ENCODE measurements at regions not wholly inside any gene's neighbourhood (a gene's known extent, or its start where the extent isn't known, plus 50 kb on each side); places are given as distances from the start of the nearest gene placed in this dataset.

DNA sequence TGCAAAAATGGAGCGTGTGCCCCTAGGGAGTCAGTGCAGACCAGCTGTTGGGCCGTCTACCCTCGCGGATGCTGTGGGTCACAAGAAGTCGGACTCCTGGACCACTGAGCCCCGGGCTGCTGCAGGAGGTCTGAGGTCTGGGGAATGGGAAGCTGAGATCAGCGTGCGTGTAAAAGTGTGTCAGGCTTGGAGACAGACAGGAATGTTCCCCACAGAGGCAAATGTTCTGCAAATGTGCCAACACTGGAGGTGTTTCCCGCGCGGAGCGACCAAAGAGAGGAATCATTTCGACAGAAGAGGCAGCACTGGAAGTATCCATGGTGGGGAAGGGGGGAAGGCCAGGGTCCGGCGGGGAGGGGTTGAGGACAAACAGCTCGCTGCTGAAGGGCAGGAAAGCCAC is 643.8 kb upstream of the MGMT start:
- Histone ChIP-seq H3K4me1 (no peaks in the 10 kb centered on the region), H3K27ac (no peak overlapping the region), H3K4me3 (no peak overlapping the region), H3K9me3 (no peaks in the 10 kb centered on the region), H3K36me3 (no peaks in the 10 kb centered on the region), H3K27me3 (no peaks in the 10 kb centered on the region)
- no peak for TF ChIP-seq EP300 (IDR thresholded peaks at IDR 0.05)
- TF ChIP-seq POLR2AphosphoS5 (IDR thresholded peaks at IDR 0.05), result no peak
- TF ChIP-seq POLR2A (IDR thresholded peaks at IDR 0.05), result no peak
- TF ChIP-seq CTCF (IDR thresholded peaks at IDR 0.05), result no peak
- DNase-seq, result no peak
- 89 to 94% methylated on average over 16 of the region's 16 CpGs for WGBS, 2 donors
- intact Hi-C loops (cut with DNase I), result no loop called here

DNA sequence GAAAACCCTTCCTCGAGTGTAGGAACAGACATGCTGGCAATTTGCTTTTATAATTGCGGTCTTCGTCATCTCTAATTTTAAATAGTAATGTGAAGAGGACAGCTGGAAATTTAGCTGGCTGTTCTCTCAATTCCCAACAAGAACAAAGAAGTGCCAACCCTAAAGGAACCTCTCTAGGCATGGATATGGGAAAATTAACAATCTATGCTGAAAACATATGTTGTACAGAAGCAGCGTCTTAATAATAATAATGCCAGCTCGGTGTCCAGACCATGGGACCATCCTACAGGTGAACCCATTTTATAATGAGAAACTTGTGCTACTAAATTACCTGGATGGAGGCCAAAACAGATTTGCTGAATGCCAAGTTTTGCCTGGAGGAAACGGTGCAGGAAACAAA is 641.4 kb upstream of the MGMT start:
- 59 to 74% methylated on average over 6 of the region's 6 CpGs for WGBS, 2 donors
- intact Hi-C loops (cut with DNase I), result no loop called here

GRCh38 chr10:128833671-128834070 is 633.4 kb upstream of the MGMT start:
- no peak for DNase-seq
- H3K27ac ChIP-seq, result no peak overlapping the region
- H3K9me3 ChIP-seq, result no peaks in the 10 kb centered on the region
- intact Hi-C loops (cut with DNase I), result no loop called here
- no peaks in the 10 kb centered on the region for H3K27me3 ChIP-seq
- TF ChIP-seq POLR2A (IDR thresholded peaks at IDR 0.05), result no peak
- no peak for TF ChIP-seq POLR2AphosphoS5 (IDR thresholded peaks at IDR 0.05)
- TF ChIP-seq EP300 (IDR thresholded peaks at IDR 0.05), result no peak
- TF ChIP-seq CTCF (IDR thresholded peaks at IDR 0.05), result no peak
- no peaks in the 10 kb centered on the region for H3K36me3 ChIP-seq
- 85 to 91% methylated on average over 5 of the region's 5 CpGs for WGBS, 2 donors
- no peak overlapping the region for H3K4me3 ChIP-seq
- no peaks in the 10 kb centered on the region for H3K4me1 ChIP-seq

More for the DNA sequence above, 641.4 kb upstream of the MGMT start:
- Histone ChIP-seq H3K4me3 (no peak overlapping the region), H3K27ac (no peak overlapping the region), H3K27me3 (no peaks in the 10 kb centered on the region), H3K4me1 (no peaks in the 10 kb centered on the region), H3K36me3 (no peaks in the 10 kb centered on the region), H3K9me3 (no peaks in the 10 kb centered on the region)
- TF ChIP-seq CTCF (IDR thresholded peaks at IDR 0.05), result no peak
- no peak for TF ChIP-seq POLR2A (IDR thresholded peaks at IDR 0.05)
- no peak for TF ChIP-seq EP300 (IDR thresholded peaks at IDR 0.05)
- no peak for TF ChIP-seq POLR2AphosphoS5 (IDR thresholded peaks at IDR 0.05)
- no peak for DNase-seq

GRCh38 chr10:128835361-128835760 is 631.7 kb upstream of the MGMT start:
- Histone ChIP-seq H3K4me3 (no peak overlapping the region), H3K4me1 (no peaks in the 10 kb centered on the region), H3K9me3 (no peaks in the 10 kb centered on the region), H3K27ac (no peak overlapping the region), H3K27me3 (no peaks in the 10 kb centered on the region), H3K36me3 (no peaks in the 10 kb centered on the region)
- WGBS, 2 donors, result 86% methylated on average over 5 of the region's 5 CpGs
- intact Hi-C loops (cut with DNase I), result no loop called here
- TF ChIP-seq POLR2AphosphoS5 (IDR thresholded peaks at IDR 0.05), result no peak
- TF ChIP-seq EP300 (IDR thresholded peaks at IDR 0.05), result no peak
- TF ChIP-seq POLR2A (IDR thresholded peaks at IDR 0.05), result no peak
- no peak for TF ChIP-seq CTCF (IDR thresholded peaks at IDR 0.05)
- no peak for DNase-seq

DNA sequence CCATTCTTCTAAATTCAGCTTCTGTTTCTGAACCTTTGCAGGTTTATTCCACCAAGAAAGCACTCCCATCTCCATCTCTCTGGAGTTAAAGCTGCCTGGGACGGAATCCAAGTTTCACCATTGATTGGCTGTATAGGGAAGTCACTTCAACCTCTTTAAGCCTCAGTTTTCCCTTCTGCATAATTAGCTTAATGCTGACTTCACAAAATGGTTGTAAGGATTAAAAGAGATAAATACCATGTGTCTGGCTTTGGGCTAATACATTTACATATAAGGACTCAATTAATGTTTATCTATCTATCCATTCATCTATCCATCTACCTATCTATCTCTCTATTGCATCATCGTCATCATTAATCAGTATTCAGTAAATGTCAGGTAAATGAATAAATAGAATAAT is 629.6 kb upstream of the MGMT start:
- no peaks in the 10 kb centered on the region for H3K4me1 ChIP-seq
- DNase-seq, result no peak
- no peak overlapping the region for H3K27ac ChIP-seq
- no peaks in the 10 kb centered on the region for H3K36me3 ChIP-seq
- no peak overlapping the region for H3K4me3 ChIP-seq
- intact Hi-C loops (cut with DNase I), result no loop called here
- 92 to 93% methylated on average over 2 of the region's 2 CpGs for WGBS, 2 donors
- H3K27me3 ChIP-seq, result no peaks in the 10 kb centered on the region
- H3K9me3 ChIP-seq, result no peaks in the 10 kb centered on the region
- TF ChIP-seq EP300 (IDR thresholded peaks at IDR 0.05), result no peak
- no peak for TF ChIP-seq POLR2AphosphoS5 (IDR thresholded peaks at IDR 0.05)
- TF ChIP-seq POLR2A (IDR thresholded peaks at IDR 0.05), result no peak
- no peak for TF ChIP-seq CTCF (IDR thresholded peaks at IDR 0.05)

All from sigmoid colon (tissue), 6 donors.